Panc1 (cell line): ENCODE measurements at regions not wholly inside any gene's neighbourhood (a gene's known extent, or its start where the extent isn't known, plus 50 kb on each side); places are given as distances from the start of the nearest gene placed in this dataset.

ENCODE experiments used
- POLR2AphosphoS5 ChIP-seq: IDR thresholded peaks from 2 replicates; pipeline ENCODE4 v1.6.1; 2012; ENCODE audit warnings: mild to moderate bottlenecking, low read depth, low read length, moderate library complexity
- SIN3A ChIP-seq: IDR thresholded peaks from 2 replicates; pipeline ENCODE4 v1.6.1; 2012; ENCODE audit warnings: low read depth, mild to moderate bottlenecking, low read length, moderate library complexity, borderline replicate concordance; ENCODE audit not compliant: insufficient read depth
- TCF7L2 ChIP-seq: IDR thresholded peaks from 2 replicates; pipeline ENCODE4 v1.6.1; 2011; ENCODE audit warnings: mild to moderate bottlenecking, low read depth, low read length, inconsistent platforms
- TF ChIP-seq, protein P1 (sequence below): fragments of 450-650 bp; IDR thresholded peaks from 2 replicates; pipeline ENCODE4 v1.5.1; 2017; ENCODE audit warnings: mild to moderate bottlenecking
- TF ChIP-seq, protein P2 (sequence below), 2 experiments: IDR thresholded peaks; 2 replicates each; pipeline ENCODE4 v1.6.1; 2011 to 2012; ENCODE audit warnings: low read depth in 2 of 2, control low read depth in 1 of 2, low read length in 1 of 2, mild to moderate bottlenecking in 1 of 2, moderate library complexity in 1 of 2; ENCODE audit not compliant: insufficient read depth in 1 of 2

DNA sequence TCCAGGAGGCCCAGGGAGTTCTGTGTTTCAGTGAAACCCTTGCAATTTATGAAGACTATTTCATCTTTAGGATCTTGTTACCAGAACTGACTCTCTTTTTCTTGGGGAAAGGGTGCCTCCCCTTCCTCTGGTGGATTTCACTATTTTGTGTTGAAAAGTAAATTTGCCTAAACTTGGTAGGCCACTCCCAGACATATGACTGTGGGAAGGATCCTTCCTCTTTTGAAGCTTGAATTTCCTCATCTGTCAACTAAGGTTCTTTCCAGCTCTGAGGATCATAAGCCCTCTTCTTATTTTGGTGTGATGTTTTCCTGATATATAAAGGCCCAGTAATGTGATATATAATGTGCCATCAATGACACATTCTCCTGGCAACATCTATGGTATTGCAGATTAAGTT, 59.1 kb upstream of the ZFAND5 start:
- TF ChIP-seq, protein P1, sequence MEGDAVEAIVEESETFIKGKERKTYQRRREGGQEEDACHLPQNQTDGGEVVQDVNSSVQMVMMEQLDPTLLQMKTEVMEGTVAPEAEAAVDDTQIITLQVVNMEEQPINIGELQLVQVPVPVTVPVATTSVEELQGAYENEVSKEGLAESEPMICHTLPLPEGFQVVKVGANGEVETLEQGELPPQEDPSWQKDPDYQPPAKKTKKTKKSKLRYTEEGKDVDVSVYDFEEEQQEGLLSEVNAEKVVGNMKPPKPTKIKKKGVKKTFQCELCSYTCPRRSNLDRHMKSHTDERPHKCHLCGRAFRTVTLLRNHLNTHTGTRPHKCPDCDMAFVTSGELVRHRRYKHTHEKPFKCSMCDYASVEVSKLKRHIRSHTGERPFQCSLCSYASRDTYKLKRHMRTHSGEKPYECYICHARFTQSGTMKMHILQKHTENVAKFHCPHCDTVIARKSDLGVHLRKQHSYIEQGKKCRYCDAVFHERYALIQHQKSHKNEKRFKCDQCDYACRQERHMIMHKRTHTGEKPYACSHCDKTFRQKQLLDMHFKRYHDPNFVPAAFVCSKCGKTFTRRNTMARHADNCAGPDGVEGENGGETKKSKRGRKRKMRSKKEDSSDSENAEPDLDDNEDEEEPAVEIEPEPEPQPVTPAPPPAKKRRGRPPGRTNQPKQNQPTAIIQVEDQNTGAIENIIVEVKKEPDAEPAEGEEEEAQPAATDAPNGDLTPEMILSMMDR = no peak
- TF ChIP-seq, protein P2, sequence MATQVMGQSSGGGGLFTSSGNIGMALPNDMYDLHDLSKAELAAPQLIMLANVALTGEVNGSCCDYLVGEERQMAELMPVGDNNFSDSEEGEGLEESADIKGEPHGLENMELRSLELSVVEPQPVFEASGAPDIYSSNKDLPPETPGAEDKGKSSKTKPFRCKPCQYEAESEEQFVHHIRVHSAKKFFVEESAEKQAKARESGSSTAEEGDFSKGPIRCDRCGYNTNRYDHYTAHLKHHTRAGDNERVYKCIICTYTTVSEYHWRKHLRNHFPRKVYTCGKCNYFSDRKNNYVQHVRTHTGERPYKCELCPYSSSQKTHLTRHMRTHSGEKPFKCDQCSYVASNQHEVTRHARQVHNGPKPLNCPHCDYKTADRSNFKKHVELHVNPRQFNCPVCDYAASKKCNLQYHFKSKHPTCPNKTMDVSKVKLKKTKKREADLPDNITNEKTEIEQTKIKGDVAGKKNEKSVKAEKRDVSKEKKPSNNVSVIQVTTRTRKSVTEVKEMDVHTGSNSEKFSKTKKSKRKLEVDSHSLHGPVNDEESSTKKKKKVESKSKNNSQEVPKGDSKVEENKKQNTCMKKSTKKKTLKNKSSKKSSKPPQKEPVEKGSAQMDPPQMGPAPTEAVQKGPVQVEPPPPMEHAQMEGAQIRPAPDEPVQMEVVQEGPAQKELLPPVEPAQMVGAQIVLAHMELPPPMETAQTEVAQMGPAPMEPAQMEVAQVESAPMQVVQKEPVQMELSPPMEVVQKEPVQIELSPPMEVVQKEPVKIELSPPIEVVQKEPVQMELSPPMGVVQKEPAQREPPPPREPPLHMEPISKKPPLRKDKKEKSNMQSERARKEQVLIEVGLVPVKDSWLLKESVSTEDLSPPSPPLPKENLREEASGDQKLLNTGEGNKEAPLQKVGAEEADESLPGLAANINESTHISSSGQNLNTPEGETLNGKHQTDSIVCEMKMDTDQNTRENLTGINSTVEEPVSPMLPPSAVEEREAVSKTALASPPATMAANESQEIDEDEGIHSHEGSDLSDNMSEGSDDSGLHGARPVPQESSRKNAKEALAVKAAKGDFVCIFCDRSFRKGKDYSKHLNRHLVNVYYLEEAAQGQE (IDR thresholded peaks at IDR 0.05; ENCODE audit: insufficient read depth in 1 of 2, low read depth in 2 of 2, low read length in 1 of 2) = no peak
- TF ChIP-seq POLR2AphosphoS5 = no peak
- TF ChIP-seq SIN3A = no peak
- TF ChIP-seq TCF7L2 = no peak
